Nephron (organoid): ENCODE measurements at regions not wholly inside any gene's neighbourhood (a gene's known extent, or its start where the extent isn't known, plus 50 kb on each side); places are given as distances from the start of the nearest gene placed in this dataset.

Source experiments
- H3K27ac Mint-ChIP-seq, 3 experiments: 2 replicates each; pipeline ENCODE4 v1.8.0; 2020; ENCODE audit warnings: mixed read lengths in 3 of 3, mild to moderate bottlenecking in 2 of 3, moderate library complexity in 1 of 3
- H3K27me3 Mint-ChIP-seq: 2 replicates; pipeline ENCODE4 v1.8.0; 2021; ENCODE audit warnings: low read depth, mild to moderate bottlenecking, moderate library complexity, mixed read lengths
- H3K36me3 Mint-ChIP-seq: 2 replicates; pipeline ENCODE4 v1.8.0; 2020; ENCODE audit warnings: low read depth, mixed read lengths
- H3K4me1 Mint-ChIP-seq: 2 replicates; pipeline ENCODE4 v1.8.0; 2020; ENCODE audit warnings: mixed read lengths
- H3K4me3 Mint-ChIP-seq, 3 experiments: 2 replicates each; pipeline ENCODE4 v1.8.0; 2020; ENCODE audit warnings: mild to moderate bottlenecking in 3 of 3, mixed read lengths in 3 of 3, moderate library complexity in 2 of 3
- H3K9me3 Mint-ChIP-seq: 2 replicates; pipeline ENCODE4 v1.8.0; 2020; ENCODE audit warnings: mixed read lengths
- TF ChIP-seq, protein P1 (sequence below), 3 experiments: fragments of 200-600 bp; sonication (generic); IDR thresholded peaks; one replicate each; pipeline ENCODE4 v1.5.0; 2021; ENCODE audit warnings: antibody characterized with exemption in 3 of 3; ENCODE audit not compliant: unreplicated experiment in 3 of 3

DNA sequence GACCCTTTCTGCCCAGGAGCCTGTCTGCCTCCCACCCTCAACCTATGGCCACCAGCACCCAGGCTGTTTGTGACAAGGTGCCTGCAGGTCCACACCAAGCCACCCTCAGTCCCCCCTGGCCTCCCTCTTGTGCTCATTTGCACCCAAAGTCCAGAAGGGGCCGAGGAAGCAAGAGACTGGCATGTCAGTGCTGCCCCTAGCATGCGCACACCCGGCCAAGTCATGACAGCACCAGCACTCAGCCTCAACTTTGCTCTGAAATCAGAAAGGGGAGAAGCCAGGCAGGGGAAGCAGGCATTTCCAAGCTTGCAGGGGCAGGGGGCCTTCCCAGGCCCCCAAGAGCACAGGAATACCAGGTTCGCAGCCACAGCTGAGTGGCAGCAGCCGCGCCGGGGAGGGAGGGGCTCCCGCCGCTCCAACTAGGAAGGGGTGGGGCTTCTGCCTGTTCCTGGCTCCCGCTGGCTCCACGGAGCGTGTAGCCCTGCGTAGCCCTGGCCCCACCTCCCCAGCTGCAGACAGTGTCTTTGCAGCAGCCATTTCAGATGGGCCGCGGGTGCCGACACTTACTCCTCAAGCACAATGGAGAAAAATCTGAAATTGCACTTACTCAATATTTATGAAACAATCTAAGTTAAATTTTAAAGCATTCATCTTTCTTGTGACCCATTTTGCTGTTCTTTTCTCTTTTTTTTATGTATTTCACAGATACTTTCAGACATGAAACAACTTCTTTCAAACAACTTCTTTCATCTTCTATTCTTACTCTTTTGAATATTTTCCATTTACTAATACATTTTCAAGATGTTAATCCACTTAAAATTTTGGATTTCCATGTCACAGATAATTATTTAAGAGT is 54.9 kb upstream of the ABCB5 start:
- H3K4me3 Mint-ChIP-seq: no peak overlapping the region
- no peak overlapping the region for H3K27ac Mint-ChIP-seq
- H3K4me1 Mint-ChIP-seq: peaks cover 6% of the 10 kb centered on the region
- no peaks in the 10 kb centered on the region for H3K27me3 Mint-ChIP-seq
- no peaks in the 10 kb centered on the region for H3K36me3 Mint-ChIP-seq
- peaks cover 2% of the 10 kb centered on the region for H3K9me3 Mint-ChIP-seq
- TF ChIP-seq, protein P1, sequence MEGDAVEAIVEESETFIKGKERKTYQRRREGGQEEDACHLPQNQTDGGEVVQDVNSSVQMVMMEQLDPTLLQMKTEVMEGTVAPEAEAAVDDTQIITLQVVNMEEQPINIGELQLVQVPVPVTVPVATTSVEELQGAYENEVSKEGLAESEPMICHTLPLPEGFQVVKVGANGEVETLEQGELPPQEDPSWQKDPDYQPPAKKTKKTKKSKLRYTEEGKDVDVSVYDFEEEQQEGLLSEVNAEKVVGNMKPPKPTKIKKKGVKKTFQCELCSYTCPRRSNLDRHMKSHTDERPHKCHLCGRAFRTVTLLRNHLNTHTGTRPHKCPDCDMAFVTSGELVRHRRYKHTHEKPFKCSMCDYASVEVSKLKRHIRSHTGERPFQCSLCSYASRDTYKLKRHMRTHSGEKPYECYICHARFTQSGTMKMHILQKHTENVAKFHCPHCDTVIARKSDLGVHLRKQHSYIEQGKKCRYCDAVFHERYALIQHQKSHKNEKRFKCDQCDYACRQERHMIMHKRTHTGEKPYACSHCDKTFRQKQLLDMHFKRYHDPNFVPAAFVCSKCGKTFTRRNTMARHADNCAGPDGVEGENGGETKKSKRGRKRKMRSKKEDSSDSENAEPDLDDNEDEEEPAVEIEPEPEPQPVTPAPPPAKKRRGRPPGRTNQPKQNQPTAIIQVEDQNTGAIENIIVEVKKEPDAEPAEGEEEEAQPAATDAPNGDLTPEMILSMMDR (IDR thresholded peaks at IDR 0.05; ENCODE audit: unreplicated experiment in 3 of 3): no peak

DNA sequence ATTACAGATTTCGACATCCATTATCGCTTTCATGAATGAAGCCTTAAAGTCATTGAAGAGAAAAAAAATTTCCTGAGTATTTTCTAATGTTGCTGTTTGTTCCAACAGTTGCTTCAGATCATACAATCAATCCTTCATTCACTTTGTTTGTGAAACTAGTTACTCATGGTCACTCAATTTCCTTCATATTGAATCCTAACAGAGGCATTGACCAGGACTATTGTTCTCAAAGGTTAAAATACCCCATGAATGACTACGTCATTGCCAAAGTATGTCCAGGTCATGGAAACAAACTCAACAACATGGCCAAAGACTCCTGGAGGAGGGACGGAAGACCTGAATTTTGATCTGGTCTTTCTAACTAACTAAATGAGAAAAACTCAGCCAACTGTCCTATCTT is 54.0 kb upstream of the ABCB5 start:
- H3K4me3 Mint-ChIP-seq: no peak overlapping the region

DNA sequence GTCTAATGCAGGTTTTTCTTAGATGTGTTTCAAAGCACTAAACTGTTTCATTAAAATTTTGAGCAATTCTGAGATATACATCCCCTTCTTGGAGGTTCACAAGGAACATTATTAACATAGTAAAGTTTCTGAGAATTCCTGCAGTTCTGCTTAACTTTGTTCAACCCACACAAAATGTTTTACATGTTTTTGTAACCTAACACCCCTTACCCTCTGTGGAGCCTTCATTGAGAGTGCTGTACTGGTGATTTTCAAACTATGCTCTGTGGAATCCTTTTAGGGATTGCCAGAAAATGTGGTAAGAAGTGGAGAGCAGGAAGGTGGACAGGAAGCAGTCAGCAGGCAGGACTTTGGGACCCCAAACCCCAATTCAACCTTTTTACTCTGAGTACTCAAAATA is 53.6 kb upstream of the ABCB5 start:
- Mint-ChIP-seq H3K4me1 (peaks cover 6% of the 10 kb centered on the region), H3K4me3 (no peak overlapping the region), H3K27me3 (no peaks in the 10 kb centered on the region), H3K27ac (no peak overlapping the region), H3K9me3 (peaks cover 7% of the 10 kb centered on the region), H3K36me3 (no peaks in the 10 kb centered on the region)
- TF ChIP-seq, protein P1 (IDR thresholded peaks at IDR 0.05; ENCODE audit: unreplicated experiment in 3 of 3): no peak

More for the DNA sequence above, 54.0 kb upstream of the ABCB5 start:
- TF ChIP-seq, protein P1 (IDR thresholded peaks at IDR 0.05; ENCODE audit: unreplicated experiment in 3 of 3): no peak
- Mint-ChIP-seq H3K9me3 (peaks cover 2% of the 10 kb centered on the region), H3K36me3 (no peaks in the 10 kb centered on the region), H3K27ac (no peak overlapping the region), H3K4me1 (peaks cover 6% of the 10 kb centered on the region), H3K27me3 (no peaks in the 10 kb centered on the region)

DNA sequence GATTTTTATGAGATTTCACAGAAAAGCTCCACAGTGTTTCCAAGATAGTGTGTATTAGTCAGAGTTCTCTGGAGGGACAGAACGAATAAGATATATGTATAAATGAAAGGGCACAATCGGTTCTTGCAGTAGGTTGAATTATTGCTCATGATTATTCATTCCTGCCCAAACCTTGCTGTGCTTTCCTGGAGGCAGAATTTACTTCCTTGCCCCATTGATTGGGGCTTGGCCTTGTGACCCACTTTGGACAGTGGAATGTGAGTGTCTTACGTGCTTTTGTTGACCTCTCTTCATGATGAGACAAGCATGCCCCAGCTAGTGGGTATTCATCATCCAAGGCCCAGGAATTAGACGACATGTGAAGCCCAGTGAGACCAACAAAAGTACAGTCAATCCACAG is 53.0 kb upstream of the ABCB5 start:
- no peaks in the 10 kb centered on the region for H3K27me3 Mint-ChIP-seq
- H3K4me3 Mint-ChIP-seq: no peak overlapping the region
- H3K9me3 Mint-ChIP-seq: peaks cover 12% of the 10 kb centered on the region
- TF ChIP-seq, protein P1 (IDR thresholded peaks at IDR 0.05; ENCODE audit: unreplicated experiment in 3 of 3): no peak
- H3K27ac Mint-ChIP-seq: no peak overlapping the region
- no peaks in the 10 kb centered on the region for H3K36me3 Mint-ChIP-seq
- H3K4me1 Mint-ChIP-seq: peaks cover 6% of the 10 kb centered on the region
